B cell (primary cell): ENCODE measurements at regions not wholly inside any gene's neighbourhood (a gene's known extent, or its start where the extent isn't known, plus 50 kb on each side); places are given as distances from the start of the nearest gene placed in this dataset.

Experiments
- CTCF ChIP-seq: fragments of 200-600 bp; IDR thresholded peaks from one replicate; pipeline ENCODE4 v1.8.0; 2022; ENCODE audit warnings: antibody characterized with exemption, mild to moderate bottlenecking
- EZH2 ChIP-seq: IDR thresholded peaks from 2 replicates; pipeline ENCODE4 v1.6.1; 2012; ENCODE audit warnings: borderline replicate concordance, low read depth, mild to moderate bottlenecking, moderate library complexity, low read length; ENCODE audit not compliant: insufficient read depth, poor library complexity, severe bottlenecking

- TF ChIP-seq CTCF = no peak
- TF ChIP-seq EZH2 = no peak
Observed at GRCh38 chr1:60906039-60906438, 176.3 kb upstream of the NFIA start.
